ENCODE measurements at regions not wholly inside any gene's neighbourhood (a gene's known extent, or its start where the extent isn't known, plus 50 kb on each side); places are given as distances from the start of the nearest gene placed in this dataset.
"Not testable (repeated sequence)": the region's sequence is repeated elsewhere in the genome, so short reads cannot be mapped to it uniquely, and the experiment has no call there.

- not testable (repeated sequence) for H3K9ac ChIP-seq (ENCODE audit: low read depth, low read length); H3K27me3 ChIP-seq (ENCODE audit: insufficient read depth, low read length); H3K27ac ChIP-seq (ENCODE audit: low read length); H3K36me3 ChIP-seq (ENCODE audit: insufficient read depth, low read depth, low read length); H3K9me3 ChIP-seq (ENCODE audit: insufficient read depth, low read depth, low read length); H3K4me1 ChIP-seq (ENCODE audit: insufficient read depth, low read length); H3K4me3 ChIP-seq (ENCODE audit: low read length)
Observed at GRCh38 chr2:91528361-91528760, 2836.9 kb downstream of the RPIA start.

- not testable (repeated sequence) for H3K27me3 ChIP-seq (ENCODE audit: insufficient read depth, low read length); H3K36me3 ChIP-seq (ENCODE audit: insufficient read depth, low read depth, low read length); H3K4me1 ChIP-seq (ENCODE audit: insufficient read depth, low read length); H3K27ac ChIP-seq (ENCODE audit: low read length); H3K9me3 ChIP-seq (ENCODE audit: insufficient read depth, low read depth, low read length); H3K9ac ChIP-seq (ENCODE audit: low read depth, low read length); H3K4me3 ChIP-seq (ENCODE audit: low read length)
Observed at GRCh38 chr2:91536109-91536508, 2844.6 kb downstream of the RPIA start.

DNA sequence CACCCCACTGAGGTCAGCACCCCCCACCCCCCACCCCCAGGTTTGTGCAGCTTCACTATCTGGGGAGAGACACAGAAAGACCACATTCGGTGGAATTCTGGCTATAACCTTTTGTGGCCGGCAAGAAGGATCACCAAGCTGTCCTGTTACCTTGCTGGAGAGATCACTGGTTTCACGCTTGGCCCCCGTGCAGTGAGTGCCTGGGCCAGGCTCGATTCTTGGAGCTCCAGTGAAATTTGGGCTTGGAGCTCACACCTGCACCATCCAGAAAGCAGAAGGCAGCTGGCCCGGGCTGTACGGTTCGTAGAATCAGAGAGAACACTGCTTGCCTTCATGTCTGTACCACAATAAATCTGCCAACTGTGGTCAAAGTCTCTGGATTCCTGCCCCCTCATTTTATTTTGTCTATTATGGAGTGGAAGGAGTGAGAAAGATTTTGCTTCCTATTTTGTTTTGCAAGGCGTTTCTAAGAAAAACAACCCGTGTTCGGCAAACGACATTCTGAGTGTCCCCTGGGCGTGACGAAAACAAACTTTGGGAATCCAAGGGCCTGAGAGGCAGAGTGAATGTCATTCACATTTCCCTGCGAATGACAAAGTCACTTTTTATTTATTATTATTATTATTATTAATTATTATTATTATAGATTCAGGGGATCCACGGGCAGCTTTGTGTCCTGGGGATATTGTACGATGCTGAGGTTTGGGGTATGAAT is 2845.2 kb downstream of the RPIA start:
- not testable (repeated sequence) for H3K9me3 ChIP-seq (ENCODE audit: insufficient read depth, low read depth, low read length); H3K9ac ChIP-seq (ENCODE audit: low read depth, low read length); H3K36me3 ChIP-seq (ENCODE audit: insufficient read depth, low read depth, low read length); H3K4me1 ChIP-seq (ENCODE audit: insufficient read depth, low read length); H3K27me3 ChIP-seq (ENCODE audit: insufficient read depth, low read length); H3K4me3 ChIP-seq (ENCODE audit: low read length); H3K27ac ChIP-seq (ENCODE audit: low read length)

DNA sequence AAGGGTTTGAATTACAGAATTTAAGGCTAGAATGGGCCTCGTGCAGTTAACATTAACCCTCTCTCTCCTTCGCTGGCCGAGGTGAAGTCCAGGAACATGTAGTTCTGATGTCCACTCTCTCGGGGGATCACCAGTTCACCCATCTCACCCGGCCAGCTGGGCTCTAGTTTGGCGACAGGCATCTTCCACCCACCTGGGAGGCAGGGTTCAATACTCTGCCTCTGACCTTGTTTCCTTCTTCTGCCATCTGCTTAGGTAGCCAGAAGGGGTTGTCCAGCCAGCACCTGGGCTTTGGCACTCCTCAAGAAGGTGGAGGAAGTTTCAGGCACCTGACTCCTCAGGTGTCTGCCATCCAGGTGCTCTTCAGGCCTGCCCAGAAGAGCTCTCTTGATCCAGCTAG is 2857.8 kb downstream of the RPIA start:
- H3K27ac ChIP-seq (ENCODE audit: low read length); H3K27me3 ChIP-seq (ENCODE audit: insufficient read depth, low read length); H3K36me3 ChIP-seq (ENCODE audit: insufficient read depth, low read depth, low read length); H3K4me1 ChIP-seq (ENCODE audit: insufficient read depth, low read length); H3K9ac ChIP-seq (ENCODE audit: low read depth, low read length); H3K4me3 ChIP-seq (ENCODE audit: low read length); H3K9me3 ChIP-seq (ENCODE audit: insufficient read depth, low read depth, low read length): not testable (repeated sequence)

DNA sequence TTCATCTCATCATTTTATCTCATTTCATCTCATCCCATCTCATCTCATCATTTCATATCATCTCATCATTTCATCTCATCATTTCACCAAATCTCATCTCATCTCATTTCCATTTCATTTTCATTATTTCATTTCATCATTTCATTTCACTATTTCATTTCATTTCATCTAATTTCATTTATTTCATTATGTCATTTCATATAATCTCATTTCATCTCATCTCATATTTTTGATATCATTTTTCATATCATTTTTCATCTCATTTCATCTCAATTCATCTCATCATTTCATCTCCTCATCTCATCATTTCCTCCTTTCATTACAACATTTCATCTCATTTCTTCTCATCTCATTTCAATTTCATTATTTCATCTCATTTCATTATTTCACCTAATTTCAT is 2866.8 kb downstream of the RPIA start:
- not testable (repeated sequence) for H3K27ac ChIP-seq (ENCODE audit: low read length); H3K9me3 ChIP-seq (ENCODE audit: insufficient read depth, low read depth, low read length); H3K9ac ChIP-seq (ENCODE audit: low read depth, low read length); H3K36me3 ChIP-seq (ENCODE audit: insufficient read depth, low read depth, low read length); H3K27me3 ChIP-seq (ENCODE audit: insufficient read depth, low read length); H3K4me3 ChIP-seq (ENCODE audit: low read length); H3K4me1 ChIP-seq (ENCODE audit: insufficient read depth, low read length)

- H3K36me3 ChIP-seq (ENCODE audit: insufficient read depth, low read depth, low read length); H3K4me1 ChIP-seq (ENCODE audit: insufficient read depth, low read length); H3K9ac ChIP-seq (ENCODE audit: low read depth, low read length); H3K4me3 ChIP-seq (ENCODE audit: low read length); H3K27me3 ChIP-seq (ENCODE audit: insufficient read depth, low read length); H3K27ac ChIP-seq (ENCODE audit: low read length); H3K9me3 ChIP-seq (ENCODE audit: insufficient read depth, low read depth, low read length): not testable (repeated sequence)
Observed at GRCh38 chr2:91559269-91559668, 2867.8 kb downstream of the RPIA start.

DNA sequence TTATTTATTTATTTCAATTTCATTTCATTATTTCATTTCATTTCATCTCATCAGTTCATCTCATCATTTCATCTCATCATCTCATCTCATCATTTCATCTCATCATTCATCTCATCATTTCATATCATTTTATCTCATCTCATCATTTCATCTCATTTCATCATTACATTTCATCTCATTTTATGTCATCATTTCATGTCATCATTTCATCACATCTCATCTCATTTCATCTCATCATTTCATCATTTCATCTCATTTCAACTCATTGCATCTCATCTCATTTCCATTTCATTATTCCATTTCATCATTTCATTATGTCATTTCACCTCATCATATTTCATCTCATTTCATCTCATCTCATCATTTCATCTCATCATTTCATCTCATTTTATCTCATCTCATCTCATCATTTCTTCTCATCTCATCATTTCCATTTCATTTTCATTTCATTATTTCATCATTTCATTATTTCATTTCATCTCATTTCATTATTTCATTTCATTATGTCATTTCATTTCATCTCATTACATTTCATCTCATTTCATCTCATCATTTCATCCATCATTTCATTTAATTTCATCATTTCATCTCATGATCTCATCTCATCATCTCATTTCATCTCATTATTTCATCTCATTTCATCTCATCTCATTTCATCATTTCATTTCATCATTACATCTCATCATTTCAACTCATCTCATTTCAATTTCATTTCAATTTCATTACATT is 2868.6 kb downstream of the RPIA start:
- not testable (repeated sequence) for H3K27me3 ChIP-seq (ENCODE audit: insufficient read depth, low read length); H3K9me3 ChIP-seq (ENCODE audit: insufficient read depth, low read depth, low read length); H3K27ac ChIP-seq (ENCODE audit: low read length); H3K4me1 ChIP-seq (ENCODE audit: insufficient read depth, low read length); H3K9ac ChIP-seq (ENCODE audit: low read depth, low read length); H3K4me3 ChIP-seq (ENCODE audit: low read length); H3K36me3 ChIP-seq (ENCODE audit: insufficient read depth, low read depth, low read length)

- H3K27me3 ChIP-seq (ENCODE audit: insufficient read depth, low read length); H3K4me3 ChIP-seq (ENCODE audit: low read length); H3K9ac ChIP-seq (ENCODE audit: low read depth, low read length); H3K36me3 ChIP-seq (ENCODE audit: insufficient read depth, low read depth, low read length); H3K27ac ChIP-seq (ENCODE audit: low read length); H3K4me1 ChIP-seq (ENCODE audit: insufficient read depth, low read length); H3K9me3 ChIP-seq (ENCODE audit: insufficient read depth, low read depth, low read length): not testable (repeated sequence)
Observed at GRCh38 chr2:91562184-91562583, 2870.7 kb downstream of the RPIA start.

DNA sequence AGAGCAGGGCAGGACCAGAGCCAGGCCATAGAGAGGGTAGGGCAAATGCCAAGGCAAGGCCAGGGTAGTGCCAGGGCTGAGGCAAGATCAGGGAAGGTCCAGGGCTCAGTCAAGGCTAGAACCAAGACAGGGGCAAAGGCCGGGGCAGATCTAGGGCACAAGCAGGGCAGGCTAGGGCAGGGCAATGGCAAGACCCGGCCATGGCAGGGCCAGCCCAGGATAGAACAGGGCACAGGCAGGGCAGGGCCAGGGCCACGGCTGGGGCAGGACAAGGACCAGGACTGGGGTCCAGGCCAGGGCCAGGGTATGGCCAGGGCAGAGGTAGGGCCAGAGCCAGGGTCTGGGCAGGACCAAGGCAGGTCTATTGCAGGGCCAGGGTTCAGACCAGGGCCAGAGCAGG is 2873.2 kb downstream of the RPIA start:
- not testable (repeated sequence) for H3K9ac ChIP-seq (ENCODE audit: low read depth, low read length); H3K4me3 ChIP-seq (ENCODE audit: low read length); H3K27ac ChIP-seq (ENCODE audit: low read length); H3K36me3 ChIP-seq (ENCODE audit: insufficient read depth, low read depth, low read length); H3K9me3 ChIP-seq (ENCODE audit: insufficient read depth, low read depth, low read length); H3K4me1 ChIP-seq (ENCODE audit: insufficient read depth, low read length); H3K27me3 ChIP-seq (ENCODE audit: insufficient read depth, low read length)

DNA sequence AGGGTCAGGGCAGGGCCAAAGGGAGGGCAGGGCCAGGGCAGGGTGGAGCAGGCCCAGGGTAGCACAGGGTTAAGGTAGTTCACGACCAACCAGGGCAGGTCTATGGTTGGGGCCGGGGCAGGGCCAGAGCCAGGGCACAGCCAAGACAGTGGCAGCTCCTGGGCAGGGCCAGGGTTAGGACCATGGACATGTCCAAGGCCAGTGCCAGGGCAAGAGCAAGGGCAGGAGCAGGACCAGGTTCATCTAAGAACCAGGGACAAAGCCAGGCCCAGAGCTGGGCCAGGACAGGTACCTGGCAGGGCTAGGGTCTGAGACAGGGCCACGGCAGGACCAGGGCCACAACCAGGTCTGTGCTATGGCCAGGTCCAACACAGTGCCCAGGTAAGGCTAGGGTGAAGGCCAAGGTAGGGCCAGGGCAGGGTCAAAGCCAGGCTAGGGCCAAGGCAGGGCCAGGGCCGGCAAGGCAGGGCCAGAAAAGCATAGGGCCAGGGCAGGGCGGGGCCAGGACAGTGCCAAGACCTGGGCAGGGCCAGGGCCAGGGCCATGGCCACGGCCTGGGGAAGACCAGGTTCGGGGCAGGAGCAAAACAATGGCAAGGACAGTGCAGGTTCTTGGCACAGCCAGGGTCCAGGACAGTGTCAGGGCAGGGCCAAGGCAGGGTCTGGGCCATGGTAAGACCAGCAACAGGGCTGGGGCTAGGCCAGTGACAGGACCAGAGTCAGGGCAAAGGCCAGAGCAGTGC is 2874.4 kb downstream of the RPIA start:
- not testable (repeated sequence) for H3K4me1 ChIP-seq (ENCODE audit: insufficient read depth, low read length); H3K9me3 ChIP-seq (ENCODE audit: insufficient read depth, low read depth, low read length); H3K36me3 ChIP-seq (ENCODE audit: insufficient read depth, low read depth, low read length); H3K9ac ChIP-seq (ENCODE audit: low read depth, low read length); H3K4me3 ChIP-seq (ENCODE audit: low read length); H3K27ac ChIP-seq (ENCODE audit: low read length); H3K27me3 ChIP-seq (ENCODE audit: insufficient read depth, low read length)

DNA sequence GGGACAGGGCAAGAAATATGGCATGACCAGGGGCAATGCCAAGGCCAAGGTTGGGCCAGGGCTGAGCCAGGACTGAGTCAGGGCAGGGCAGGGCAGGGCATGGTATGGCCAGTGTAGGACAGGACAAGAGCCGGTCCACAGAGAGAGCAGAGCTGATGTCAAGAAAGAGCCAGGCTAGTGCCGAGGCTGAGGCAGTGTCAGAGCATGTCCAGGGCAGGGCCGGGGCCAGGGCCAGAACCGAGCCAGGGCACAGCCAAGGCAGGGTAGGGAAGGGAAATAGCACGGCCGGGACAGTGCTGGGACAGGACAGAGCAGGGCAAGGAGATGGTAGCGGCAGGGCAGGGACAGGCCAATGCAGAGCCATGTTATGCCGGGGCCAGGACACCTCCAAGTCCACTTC is 2875.1 kb downstream of the RPIA start:
- not testable (repeated sequence) for H3K4me1 ChIP-seq (ENCODE audit: insufficient read depth, low read length); H3K9ac ChIP-seq (ENCODE audit: low read depth, low read length); H3K27ac ChIP-seq (ENCODE audit: low read length); H3K4me3 ChIP-seq (ENCODE audit: low read length); H3K27me3 ChIP-seq (ENCODE audit: insufficient read depth, low read length); H3K9me3 ChIP-seq (ENCODE audit: insufficient read depth, low read depth, low read length); H3K36me3 ChIP-seq (ENCODE audit: insufficient read depth, low read depth, low read length)
